ENCODE measurements at regions not wholly inside any gene's neighbourhood (a gene's known extent, or its start where the extent isn't known, plus 50 kb on each side); places are given as distances from the start of the nearest gene placed in this dataset.

DNA sequence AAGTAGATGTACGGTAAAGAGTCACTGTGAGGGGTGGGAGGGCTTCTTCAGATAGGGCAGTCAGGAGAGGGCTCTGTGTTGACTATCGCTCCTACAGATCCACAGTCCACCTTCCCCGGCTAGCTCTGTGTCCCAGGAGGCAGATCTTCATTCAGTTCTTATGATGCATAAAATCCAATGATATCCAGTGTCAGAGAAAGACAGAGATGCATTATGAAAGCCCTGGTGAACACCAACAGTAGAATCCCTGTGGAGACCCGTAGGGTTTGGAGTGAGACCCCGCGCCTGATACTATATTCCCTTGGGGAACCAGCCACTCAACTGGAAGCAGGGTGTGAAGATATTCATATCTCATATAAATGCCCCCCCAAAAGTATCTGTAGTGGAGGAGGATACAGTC is 119.8 kb upstream of the SLCO3A1 start:
- Histone ChIP-seq H3K9me3 (ENCODE audit: low read length) (no peaks in the 10 kb centered on the region), H3K27me3 (ENCODE audit: low read length) (peaks cover 44% of the 10 kb centered on the region), H3K36me3 (ENCODE audit: low read depth, low read length) (no peaks in the 10 kb centered on the region), H2AFZ (ENCODE audit: low read length) (no peak overlapping the region), H3K4me2 (ENCODE audit: low read length) (no peak overlapping the region), H3K4me3 (ENCODE audit: low read length) (no peak overlapping the region), H3K79me2 (ENCODE audit: low read length) (no peaks in the 10 kb centered on the region), H3K4me1 (ENCODE audit: insufficient read depth, low read length) (no peaks in the 10 kb centered on the region), H3F3A (ENCODE audit: low read length, unreplicated experiment) (no peaks in the 10 kb centered on the region), H3K27ac (ENCODE audit: low read length) (no peak overlapping the region), H3K9me2 (replicated peaks; ENCODE audit: low read length) (no peaks in the 10 kb centered on the region), H4K20me1 (ENCODE audit: low read length) (no peaks in the 10 kb centered on the region), H3K9ac (ENCODE audit: low read length) (no peak overlapping the region)
- TF ChIP-seq EZH2phosphoT487 (IDR thresholded peaks at IDR 0.05; ENCODE audit: borderline replicate concordance, low read length) (no peak), EZH2 (IDR thresholded peaks at IDR 0.05; ENCODE audit: low read length, unreplicated experiment) (no peak)
- TF ChIP-seq, protein P1, sequence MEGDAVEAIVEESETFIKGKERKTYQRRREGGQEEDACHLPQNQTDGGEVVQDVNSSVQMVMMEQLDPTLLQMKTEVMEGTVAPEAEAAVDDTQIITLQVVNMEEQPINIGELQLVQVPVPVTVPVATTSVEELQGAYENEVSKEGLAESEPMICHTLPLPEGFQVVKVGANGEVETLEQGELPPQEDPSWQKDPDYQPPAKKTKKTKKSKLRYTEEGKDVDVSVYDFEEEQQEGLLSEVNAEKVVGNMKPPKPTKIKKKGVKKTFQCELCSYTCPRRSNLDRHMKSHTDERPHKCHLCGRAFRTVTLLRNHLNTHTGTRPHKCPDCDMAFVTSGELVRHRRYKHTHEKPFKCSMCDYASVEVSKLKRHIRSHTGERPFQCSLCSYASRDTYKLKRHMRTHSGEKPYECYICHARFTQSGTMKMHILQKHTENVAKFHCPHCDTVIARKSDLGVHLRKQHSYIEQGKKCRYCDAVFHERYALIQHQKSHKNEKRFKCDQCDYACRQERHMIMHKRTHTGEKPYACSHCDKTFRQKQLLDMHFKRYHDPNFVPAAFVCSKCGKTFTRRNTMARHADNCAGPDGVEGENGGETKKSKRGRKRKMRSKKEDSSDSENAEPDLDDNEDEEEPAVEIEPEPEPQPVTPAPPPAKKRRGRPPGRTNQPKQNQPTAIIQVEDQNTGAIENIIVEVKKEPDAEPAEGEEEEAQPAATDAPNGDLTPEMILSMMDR (conservative IDR thresholded peaks at IDR 0.05; ENCODE audit: low read depth, low read length), result no peak
- ATAC-seq (no peak), DNase-seq (no peak)
- no TSS peak for BruUV-seq (replicated peaks)
- intact Hi-C loops (cut with micrococcal nuclease), result no loop called here
- ChIA-PET CTCF (no interaction called here), POLR2A (ENCODE audit: unreplicated experiment) (no interaction called here)

DNA sequence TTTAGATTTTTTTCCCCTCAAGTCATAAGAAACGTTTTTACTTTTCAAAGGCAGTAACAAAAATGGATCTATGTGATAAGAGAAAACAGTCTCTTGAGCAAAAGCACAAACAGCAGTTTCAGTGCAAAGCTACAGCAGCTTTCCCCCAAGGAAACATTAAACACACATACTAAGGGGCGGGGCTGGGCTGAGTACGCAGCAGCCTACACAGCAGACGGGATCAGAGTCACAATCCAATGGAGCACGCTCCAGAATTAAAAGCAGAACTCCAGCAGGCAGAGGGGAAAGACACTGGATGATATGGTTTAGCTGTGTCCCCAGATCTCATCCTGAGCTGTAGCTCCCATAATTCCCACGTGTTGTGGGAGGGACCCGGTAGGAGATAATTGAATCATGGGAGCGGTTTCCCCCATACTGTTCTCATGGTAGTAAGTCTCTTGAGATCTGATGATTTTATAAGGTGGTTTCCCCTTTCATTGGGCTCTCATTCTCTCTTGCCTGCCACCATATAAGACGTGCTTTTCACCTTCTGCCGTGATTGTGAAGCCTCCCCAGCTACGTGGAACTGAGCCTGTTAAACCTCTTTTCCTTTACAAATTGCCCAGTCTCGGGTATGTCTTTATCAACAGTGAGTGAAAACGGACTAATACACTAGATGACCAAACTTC is 116.2 kb upstream of the SLCO3A1 start:
- BruUV-seq (replicated peaks), result no TSS peak
- H3K9ac ChIP-seq (ENCODE audit: low read length), result no peak overlapping the region
- no peak overlapping the region for H3K4me3 ChIP-seq (ENCODE audit: low read length)
- H3K79me2 ChIP-seq (ENCODE audit: low read length), result no peaks in the 10 kb centered on the region
- H2AFZ ChIP-seq (ENCODE audit: low read length), result no peak overlapping the region
- H3K9me2 ChIP-seq (replicated peaks; ENCODE audit: low read length), result no peaks in the 10 kb centered on the region
- DNase-seq, result no peak
- TF ChIP-seq EZH2 (IDR thresholded peaks at IDR 0.05; ENCODE audit: low read length, unreplicated experiment) (no peak), EZH2phosphoT487 (IDR thresholded peaks at IDR 0.05; ENCODE audit: borderline replicate concordance, low read length) (no peak)
- TF ChIP-seq, protein P1 (conservative IDR thresholded peaks at IDR 0.05; ENCODE audit: low read depth, low read length), result no peak
- no peak overlapping the region for H3K27ac ChIP-seq (ENCODE audit: low read length)
- POLR2A ChIA-PET (ENCODE audit: unreplicated experiment), result no interaction called here
- no peak overlapping the region for H3K4me2 ChIP-seq (ENCODE audit: low read length)
- ATAC-seq, result no peak
- H3K27me3 ChIP-seq (ENCODE audit: low read length), result peaks cover 80% of the 10 kb centered on the region
- intact Hi-C loops (cut with micrococcal nuclease), result no loop called here
- H3K4me1 ChIP-seq (ENCODE audit: insufficient read depth, low read length), result no peaks in the 10 kb centered on the region
- no peaks in the 10 kb centered on the region for H4K20me1 ChIP-seq (ENCODE audit: low read length)
- H3K36me3 ChIP-seq (ENCODE audit: low read depth, low read length), result no peaks in the 10 kb centered on the region
- H3K9me3 ChIP-seq (ENCODE audit: low read length), result no peaks in the 10 kb centered on the region
- H3F3A ChIP-seq (ENCODE audit: low read length, unreplicated experiment), result no peaks in the 10 kb centered on the region
- CTCF ChIA-PET, result no interaction called here

DNA sequence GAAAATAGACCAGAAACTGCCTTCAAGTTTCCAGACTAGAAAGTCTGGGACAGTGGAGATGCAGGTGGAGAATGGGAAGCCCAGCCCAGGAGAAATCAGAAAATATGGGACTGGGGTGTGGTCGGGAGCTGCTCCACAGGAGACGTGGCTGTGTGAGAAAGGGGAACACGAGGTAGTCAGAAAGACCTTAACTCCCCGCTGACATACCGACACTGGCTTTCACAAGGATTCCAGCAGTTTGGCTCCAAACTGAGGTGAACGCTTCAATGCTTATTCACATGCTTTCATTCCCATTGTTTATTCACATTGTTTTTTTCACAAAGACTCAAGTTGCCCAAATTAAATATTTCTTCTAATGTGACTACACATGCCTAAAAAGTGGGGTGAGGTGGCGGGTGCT is 111.5 kb upstream of the SLCO3A1 start:
- BruUV-seq (replicated peaks), result no TSS peak
- Histone ChIP-seq H3K4me2 (ENCODE audit: low read length) (no peak overlapping the region), H3F3A (ENCODE audit: low read length, unreplicated experiment) (no peaks in the 10 kb centered on the region), H2AFZ (ENCODE audit: low read length) (no peak overlapping the region), H3K9ac (ENCODE audit: low read length) (no peak overlapping the region), H3K4me3 (ENCODE audit: low read length) (no peak overlapping the region), H3K27me3 (ENCODE audit: low read length) (peaks cover 56% of the 10 kb centered on the region), H3K9me2 (replicated peaks; ENCODE audit: low read length) (no peaks in the 10 kb centered on the region), H3K36me3 (ENCODE audit: low read depth, low read length) (no peaks in the 10 kb centered on the region), H3K27ac (ENCODE audit: low read length) (no peak overlapping the region), H3K79me2 (ENCODE audit: low read length) (no peaks in the 10 kb centered on the region), H3K9me3 (ENCODE audit: low read length) (no peaks in the 10 kb centered on the region), H3K4me1 (ENCODE audit: insufficient read depth, low read length) (no peaks in the 10 kb centered on the region), H4K20me1 (ENCODE audit: low read length) (no peaks in the 10 kb centered on the region)
- TF ChIP-seq EZH2phosphoT487 (IDR thresholded peaks at IDR 0.05; ENCODE audit: borderline replicate concordance, low read length) (no peak), EZH2 (IDR thresholded peaks at IDR 0.05; ENCODE audit: low read length, unreplicated experiment) (no peak)
- TF ChIP-seq, protein P1 (conservative IDR thresholded peaks at IDR 0.05; ENCODE audit: low read depth, low read length), result no peak
- ChIA-PET CTCF (no interaction called here), POLR2A (ENCODE audit: unreplicated experiment) (no interaction called here)
- DNase-seq, result no peak
- ATAC-seq, result no peak
- intact Hi-C loops (cut with micrococcal nuclease), result no loop called here
